ENCODE measurements at regions not wholly inside any gene's neighbourhood (a gene's known extent, or its start where the extent isn't known, plus 50 kb on each side); places are given as distances from the start of the nearest gene placed in this dataset.
"Not testable (repeated sequence)": the region's sequence is repeated elsewhere in the genome, so short reads cannot be mapped to it uniquely, and the experiment has no call there.

GRCh38 chr5:21496926-21497325 is 1356.2 kb downstream of the CDH12 start:
- DNase-seq (ENCODE audit: low spot score), result not testable (repeated sequence)

GRCh38 chr5:21496056-21496455 is 1357.1 kb downstream of the CDH12 start:
- H3K27ac ChIP-seq, CTCF ChIA-PET: not testable (repeated sequence)

More at GRCh38 chr5:21496926-21497325, 1356.2 kb downstream of the CDH12 start:
- H3K27ac ChIP-seq; CTCF ChIA-PET; POLR2A ChIA-PET (ENCODE audit: low non-redundant PET): not testable (repeated sequence)

GRCh38 chr5:21495235-21495634 is 1357.9 kb downstream of the CDH12 start:
- POLR2A ChIA-PET (ENCODE audit: low non-redundant PET); CTCF ChIA-PET; DNase-seq (ENCODE audit: low spot score): not testable (repeated sequence)
- H3K27ac ChIP-seq, result peak overlapping the region; percentile 60

More at GRCh38 chr5:21496056-21496455, 1357.1 kb downstream of the CDH12 start:
- POLR2A ChIA-PET (ENCODE audit: low non-redundant PET); DNase-seq (ENCODE audit: low spot score): not testable (repeated sequence)

GRCh38 chr5:21494033-21494432 is 1359.1 kb downstream of the CDH12 start:
- POLR2A ChIA-PET (ENCODE audit: low non-redundant PET); DNase-seq (ENCODE audit: low spot score); CTCF ChIA-PET: not testable (repeated sequence)
- 0 out of 2 replicates have a peak overlapping the region, but pooled peaks have one; percentile 10 for H3K27ac ChIP-seq

GRCh38 chr5:21491182-21491581 is 1362.0 kb downstream of the CDH12 start:
- DNase-seq (ENCODE audit: low spot score); POLR2A ChIA-PET (ENCODE audit: low non-redundant PET); CTCF ChIA-PET; H3K27ac ChIP-seq: not testable (repeated sequence)

GRCh38 chr5:21488828-21489227 is 1364.3 kb downstream of the CDH12 start:
- POLR2A ChIA-PET (ENCODE audit: low non-redundant PET); H3K27ac ChIP-seq; DNase-seq (ENCODE audit: low spot score); CTCF ChIA-PET: not testable (repeated sequence)

- POLR2A ChIA-PET (ENCODE audit: low non-redundant PET); H3K27ac ChIP-seq; DNase-seq (ENCODE audit: low spot score): not testable (repeated sequence)
- CTCF ChIA-PET, result interaction anchor here (0.6 kb wide), 1 partner anchor 798 kb away, joined by 3 read pairs; no protein-coding TSS in a partner anchor
- peak; percentile 40 for TF ChIP-seq CTCF (conservative IDR thresholded peaks at IDR 0.05; ENCODE audit: low read depth)
These were observed 1367.6 kb downstream of the CDH12 start for GRCh38 chr5:21485458-21486000.

- H3K27ac ChIP-seq; POLR2A ChIA-PET (ENCODE audit: low non-redundant PET); CTCF ChIA-PET; DNase-seq (ENCODE audit: low spot score): not testable (repeated sequence)
These were observed 1368.7 kb downstream of the CDH12 start for GRCh38 chr5:21484498-21484889.

GRCh38 chr5:21483790-21484497 is 1369.2 kb downstream of the CDH12 start:
- POLR2A ChIA-PET (ENCODE audit: low non-redundant PET); DNase-seq (ENCODE audit: low spot score); H3K27ac ChIP-seq; CTCF ChIA-PET: not testable (repeated sequence)

- POLR2A ChIA-PET (ENCODE audit: low non-redundant PET); CTCF ChIA-PET; DNase-seq (ENCODE audit: low spot score); H3K27ac ChIP-seq: not testable (repeated sequence)
These were observed 1370.0 kb downstream of the CDH12 start for GRCh38 chr5:21482983-21483650.

GRCh38 chr5:21482522-21482921 is 1370.6 kb downstream of the CDH12 start:
- H3K27ac ChIP-seq; CTCF ChIA-PET; DNase-seq (ENCODE audit: low spot score); POLR2A ChIA-PET (ENCODE audit: low non-redundant PET): not testable (repeated sequence)

GRCh38 chr5:21481320-21482270 is 1371.5 kb downstream of the CDH12 start:
- POLR2A ChIA-PET (ENCODE audit: low non-redundant PET); CTCF ChIA-PET; H3K27ac ChIP-seq; DNase-seq (ENCODE audit: low spot score): not testable (repeated sequence)

- DNase-seq (ENCODE audit: low spot score), result peak; percentile 5
- CTCF ChIA-PET; H3K27ac ChIP-seq; POLR2A ChIA-PET (ENCODE audit: low non-redundant PET): not testable (repeated sequence)
These were observed 1373.1 kb downstream of the CDH12 start for GRCh38 chr5:21480054-21480453.

GRCh38 chr5:21473981-21474380 is 1379.2 kb downstream of the CDH12 start:
- DNase-seq (ENCODE audit: low spot score); H3K27ac ChIP-seq; CTCF ChIA-PET; POLR2A ChIA-PET (ENCODE audit: low non-redundant PET): not testable (repeated sequence)

- CTCF ChIA-PET; POLR2A ChIA-PET (ENCODE audit: low non-redundant PET); DNase-seq (ENCODE audit: low spot score): not testable (repeated sequence)
These were observed 1379.7 kb downstream of the CDH12 start for GRCh38 chr5:21473436-21473835.

GRCh38 chr5:21471691-21472090 is 1381.5 kb downstream of the CDH12 start:
- CTCF ChIA-PET; H3K27ac ChIP-seq; DNase-seq (ENCODE audit: low spot score); POLR2A ChIA-PET (ENCODE audit: low non-redundant PET): not testable (repeated sequence)

More at GRCh38 chr5:21473436-21473835, 1379.7 kb downstream of the CDH12 start:
- H3K27ac ChIP-seq, result not testable (repeated sequence)
